ENCODE measurements at regions not wholly inside any gene's neighbourhood (a gene's known extent, or its start where the extent isn't known, plus 50 kb on each side); places are given as distances from the start of the nearest gene placed in this dataset.
A peak's percentile ranks its signal among the peaks of the same experiment; 100 is the strongest.

- Histone ChIP-seq H3K27ac (no peak overlapping the region), H3K27me3 (no peaks in the 10 kb centered on the region), H3K9me3 (replicated peaks in 1 of 11) (peaks cover 0 to 8% (median 0%) of the 10 kb centered on the region in 11 experiments; a peak in 2 of 22 replicates), H4K20me1 (no peaks in the 10 kb centered on the region; a peak in 1 of 22 replicates), H3K36me3 (no peaks in the 10 kb centered on the region), H3K4me3 (no peak overlapping the region), H3K9ac (no peak overlapping the region), H3K4me1 (peaks cover 0 to 74% (median 0%) of the 10 kb centered on the region in 10 experiments; a peak in 6 of 20 replicates), H3K4me2 (peak overlapping the region in 2 of 11 experiments; percentile 12 to 24; a peak in 4 of 22 replicates)
- no peak for TF ChIP-seq Cebpa-rat (IDR thresholded peaks at IDR 0.05)
These were observed 262.4 kb downstream of the ERMARD start for GRCh38 chr6:170013815-170014214.

- H3K4me1 ChIP-seq: peaks cover 0 to 72% (median 0%) of the 10 kb centered on the region in 10 experiments; a peak in 5 of 20 replicates
- no peaks in the 10 kb centered on the region for H3K27me3 ChIP-seq
- no peak overlapping the region for H3K9ac ChIP-seq
- no peak for TF ChIP-seq Cebpa-rat (IDR thresholded peaks at IDR 0.05)
- H3K9me3 ChIP-seq (replicated peaks in 1 of 11): peaks cover 0 to 8% (median 0%) of the 10 kb centered on the region in 11 experiments; a peak in 2 of 22 replicates
- H4K20me1 ChIP-seq: no peaks in the 10 kb centered on the region; a peak in 1 of 22 replicates
- peak overlapping the region in 2 of 11 experiments; percentile 37 to 66; a peak in 4 of 22 replicates for H3K4me2 ChIP-seq
- no peak overlapping the region for H3K27ac ChIP-seq
- H3K36me3 ChIP-seq: no peaks in the 10 kb centered on the region
- H3K4me3 ChIP-seq: no peak overlapping the region
These were observed 260.6 kb downstream of the ERMARD start for GRCh38 chr6:170012037-170012330.

- H3K9me3 ChIP-seq (replicated peaks in 1 of 11): peaks cover 0 to 8% (median 0%) of the 10 kb centered on the region in 11 experiments; a peak in 3 of 22 replicates
- no peaks in the 10 kb centered on the region for H3K27me3 ChIP-seq
- H3K4me2 ChIP-seq: peak overlapping the region in 2 of 11 experiments; percentile 37 to 66; a peak in 4 of 22 replicates
- H3K36me3 ChIP-seq: no peaks in the 10 kb centered on the region
- H3K27ac ChIP-seq: no peak overlapping the region
- peaks cover 0 to 72% (median 0%) of the 10 kb centered on the region in 10 experiments; a peak in 6 of 20 replicates for H3K4me1 ChIP-seq
- H3K4me3 ChIP-seq: no peak overlapping the region
- TF ChIP-seq Cebpa-rat (IDR thresholded peaks at IDR 0.05): no peak
- no peak overlapping the region for H3K9ac ChIP-seq
- H4K20me1 ChIP-seq: no peaks in the 10 kb centered on the region; a peak in 1 of 22 replicates
These were observed 260.0 kb downstream of the ERMARD start for GRCh38 chr6:170011204-170012036.

GRCh38 chr6:170010665-170011203, 259.3 kb downstream of the ERMARD start:
- Histone ChIP-seq H3K4me3 (no peak overlapping the region), H3K9ac (no peak overlapping the region), H3K27me3 (no peaks in the 10 kb centered on the region), H3K4me1 (peaks cover 0 to 73% (median 2%) of the 10 kb centered on the region in 10 experiments; a peak in 9 of 20 replicates), H3K36me3 (no peaks in the 10 kb centered on the region), H4K20me1 (no peaks in the 10 kb centered on the region; a peak in 1 of 22 replicates), H3K27ac (no peak overlapping the region), H3K4me2 (peak overlapping the region in 2 of 11 experiments; percentile 37 to 66; a peak in 4 of 22 replicates), H3K9me3 (replicated peaks in 1 of 11) (peaks cover 0 to 8% (median 1%) of the 10 kb centered on the region in 11 experiments; a peak in 11 of 22 replicates)
- no peak for TF ChIP-seq Cebpa-rat (IDR thresholded peaks at IDR 0.05)

GRCh38 chr6:170008294-170008785, 256.9 kb downstream of the ERMARD start:
- no peak overlapping the region for H3K4me3 ChIP-seq
- H3K27me3 ChIP-seq: no peaks in the 10 kb centered on the region
- H3K9ac ChIP-seq: no peak overlapping the region

GRCh38 chr6:170007468-170008293, 256.3 kb downstream of the ERMARD start:
- H3K9ac ChIP-seq: no peak overlapping the region
- peaks cover 0 to 89% (median 5%) of the 10 kb centered on the region in 10 experiments; a peak in 11 of 20 replicates for H3K4me1 ChIP-seq
- peak overlapping the region in 1 of 11 experiments; percentile 25; a peak in 1 of 22 replicates for H3K27ac ChIP-seq

More at GRCh38 chr6:170008294-170008785, 256.9 kb downstream of the ERMARD start:
- no peak for TF ChIP-seq Cebpa-rat (IDR thresholded peaks at IDR 0.05)
- no peaks in the 10 kb centered on the region; a peak in 1 of 22 replicates for H4K20me1 ChIP-seq
- peaks cover 0 to 12% (median 3%) of the 10 kb centered on the region in 11 experiments; a peak in 7 of 22 replicates for H3K36me3 ChIP-seq
- peaks cover 0 to 89% (median 5%) of the 10 kb centered on the region in 10 experiments; a peak in 11 of 20 replicates for H3K4me1 ChIP-seq
- H3K27ac ChIP-seq: no peak overlapping the region
- peaks cover 20 to 29% (median 25%) of the 10 kb centered on the region in 11 experiments for H3K9me3 ChIP-seq (replicated peaks in 1 of 11)
- H3K4me2 ChIP-seq: peak overlapping the region in 2 of 11 experiments; percentile 80 to 84; a peak in 4 of 22 replicates

GRCh38 chr6:170006900-170007467, 255.6 kb downstream of the ERMARD start:
- H3K27ac ChIP-seq: peak overlapping the region in 2 of 11 experiments; percentile 80 to 84; a peak in 2 of 22 replicates
- no peaks in the 10 kb centered on the region; a peak in 1 of 22 replicates for H4K20me1 ChIP-seq
- peaks cover 0 to 15% (median 3%) of the 10 kb centered on the region in 11 experiments; a peak in 7 of 22 replicates for H3K36me3 ChIP-seq
- TF ChIP-seq Cebpa-rat (IDR thresholded peaks at IDR 0.05): no peak
- H3K27me3 ChIP-seq: no peaks in the 10 kb centered on the region
- H3K4me3 ChIP-seq: no peak overlapping the region
- no peak overlapping the region for H3K9ac ChIP-seq
- peaks cover 33 to 43% (median 37%) of the 10 kb centered on the region in 11 experiments for H3K9me3 ChIP-seq (replicated peaks in 1 of 11)
- H3K4me1 ChIP-seq: peaks cover 0 to 84% (median 5%) of the 10 kb centered on the region in 10 experiments; a peak in 11 of 20 replicates
- H3K4me2 ChIP-seq: peak overlapping the region in 3 of 11 experiments; percentile 64 to 84 (median 80); a peak in 4 of 22 replicates

More at GRCh38 chr6:170007468-170008293, 256.3 kb downstream of the ERMARD start:
- Histone ChIP-seq H4K20me1 (no peaks in the 10 kb centered on the region; a peak in 1 of 22 replicates), H3K36me3 (peaks cover 0 to 15% (median 3%) of the 10 kb centered on the region in 11 experiments; a peak in 7 of 22 replicates), H3K4me3 (no peak overlapping the region), H3K27me3 (no peaks in the 10 kb centered on the region), H3K4me2 (peak overlapping the region in 2 of 11 experiments; percentile 80 to 84; a peak in 4 of 22 replicates), H3K9me3 (replicated peaks in 1 of 11) (peaks cover 26 to 36% (median 30%) of the 10 kb centered on the region in 11 experiments)
- no peak for TF ChIP-seq Cebpa-rat (IDR thresholded peaks at IDR 0.05)
